GM12874 (cell line): ENCODE measurements at regions not wholly inside any gene's neighbourhood (a gene's known extent, or its start where the extent isn't known, plus 50 kb on each side); places are given as distances from the start of the nearest gene placed in this dataset.

Source experiments
- TF ChIP-seq, protein P1 (sequence below): IDR thresholded peaks from 2 replicates; pipeline ENCODE4 v1.5.1; 2011; ENCODE audit warnings: low read depth, mild to moderate bottlenecking, control low read depth, low read length, moderate library complexity; ENCODE audit not compliant: insufficient read depth

DNA sequence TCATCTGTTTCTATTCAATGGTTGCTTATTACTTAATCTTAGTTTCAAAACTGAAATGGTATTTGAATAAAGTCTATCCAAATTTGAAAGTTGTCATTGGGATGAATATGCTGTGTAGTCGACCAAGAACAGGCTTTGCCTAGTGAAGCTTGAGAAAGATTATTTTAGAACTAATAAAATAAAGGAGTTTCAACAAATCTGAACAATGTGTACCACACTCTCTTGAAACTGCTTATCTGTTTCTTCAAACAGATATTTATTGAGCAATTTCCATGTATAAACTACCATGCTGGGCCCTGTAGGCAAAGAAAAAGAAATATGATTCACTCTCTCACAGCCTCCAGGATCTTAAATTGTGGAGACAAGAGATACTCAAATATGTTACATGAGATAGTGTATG is 174.4 kb downstream of the OGFRL1 start:
- TF ChIP-seq, protein P1, sequence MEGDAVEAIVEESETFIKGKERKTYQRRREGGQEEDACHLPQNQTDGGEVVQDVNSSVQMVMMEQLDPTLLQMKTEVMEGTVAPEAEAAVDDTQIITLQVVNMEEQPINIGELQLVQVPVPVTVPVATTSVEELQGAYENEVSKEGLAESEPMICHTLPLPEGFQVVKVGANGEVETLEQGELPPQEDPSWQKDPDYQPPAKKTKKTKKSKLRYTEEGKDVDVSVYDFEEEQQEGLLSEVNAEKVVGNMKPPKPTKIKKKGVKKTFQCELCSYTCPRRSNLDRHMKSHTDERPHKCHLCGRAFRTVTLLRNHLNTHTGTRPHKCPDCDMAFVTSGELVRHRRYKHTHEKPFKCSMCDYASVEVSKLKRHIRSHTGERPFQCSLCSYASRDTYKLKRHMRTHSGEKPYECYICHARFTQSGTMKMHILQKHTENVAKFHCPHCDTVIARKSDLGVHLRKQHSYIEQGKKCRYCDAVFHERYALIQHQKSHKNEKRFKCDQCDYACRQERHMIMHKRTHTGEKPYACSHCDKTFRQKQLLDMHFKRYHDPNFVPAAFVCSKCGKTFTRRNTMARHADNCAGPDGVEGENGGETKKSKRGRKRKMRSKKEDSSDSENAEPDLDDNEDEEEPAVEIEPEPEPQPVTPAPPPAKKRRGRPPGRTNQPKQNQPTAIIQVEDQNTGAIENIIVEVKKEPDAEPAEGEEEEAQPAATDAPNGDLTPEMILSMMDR, result no peak

DNA sequence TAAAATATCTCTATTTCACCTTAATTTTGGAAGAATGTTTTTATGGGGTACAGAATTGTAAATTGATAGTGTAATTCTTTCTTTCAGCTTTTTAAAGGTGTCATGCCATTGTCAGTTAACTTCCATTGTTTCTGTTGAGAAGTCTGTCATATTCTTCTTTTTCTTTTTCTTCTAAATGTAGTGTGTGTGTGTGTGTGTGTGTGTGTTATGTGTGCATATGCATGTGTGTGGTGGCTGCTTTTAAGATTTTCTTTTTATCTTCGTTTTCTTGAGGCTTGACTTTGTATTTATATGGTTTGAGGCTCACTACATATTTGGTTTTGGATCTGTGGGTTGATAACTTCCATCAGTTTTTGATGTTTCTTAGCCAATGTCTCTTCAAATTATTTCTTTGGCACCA is 176.5 kb downstream of the OGFRL1 start:
- TF ChIP-seq, protein P1, result no peak

DNA sequence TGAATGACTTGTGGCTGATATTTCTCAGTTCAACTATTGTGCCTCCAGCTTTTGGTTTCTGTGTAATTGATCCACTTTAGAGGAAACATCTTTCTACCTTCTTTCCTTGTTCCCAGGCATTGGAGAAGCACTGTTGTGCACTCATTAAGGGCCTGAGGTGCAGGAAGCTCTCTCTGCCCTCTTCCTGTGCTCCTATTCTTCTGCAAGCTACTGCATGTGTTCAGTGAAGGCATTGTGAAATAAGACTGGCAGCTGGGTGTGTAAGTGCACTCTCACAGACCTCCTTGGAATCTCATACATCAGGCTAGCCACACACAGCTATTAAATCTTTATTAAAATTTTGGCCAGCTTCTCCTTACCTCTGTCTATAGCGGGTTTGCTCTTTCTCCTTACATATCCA is 177.8 kb downstream of the OGFRL1 start:
- TF ChIP-seq, protein P1, result no peak

DNA sequence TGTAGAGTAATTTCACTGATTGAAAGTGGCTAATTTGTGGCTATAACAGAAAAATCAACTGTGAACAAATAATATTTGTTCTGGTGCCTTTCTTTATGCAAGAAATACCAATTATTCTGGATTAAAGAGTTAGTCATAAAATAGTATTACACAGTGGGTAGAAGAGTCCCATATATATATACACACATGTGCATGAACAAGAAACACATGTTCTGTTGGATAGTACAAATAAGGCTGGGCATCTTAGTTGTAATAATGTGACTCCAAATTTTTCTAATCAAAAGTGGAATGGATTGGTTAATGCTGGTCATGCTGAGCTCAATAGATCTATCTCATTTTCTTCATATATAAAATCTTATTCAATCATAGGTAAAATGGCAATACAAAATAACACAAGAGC is 179.4 kb downstream of the OGFRL1 start:
- TF ChIP-seq, protein P1, result no peak

DNA sequence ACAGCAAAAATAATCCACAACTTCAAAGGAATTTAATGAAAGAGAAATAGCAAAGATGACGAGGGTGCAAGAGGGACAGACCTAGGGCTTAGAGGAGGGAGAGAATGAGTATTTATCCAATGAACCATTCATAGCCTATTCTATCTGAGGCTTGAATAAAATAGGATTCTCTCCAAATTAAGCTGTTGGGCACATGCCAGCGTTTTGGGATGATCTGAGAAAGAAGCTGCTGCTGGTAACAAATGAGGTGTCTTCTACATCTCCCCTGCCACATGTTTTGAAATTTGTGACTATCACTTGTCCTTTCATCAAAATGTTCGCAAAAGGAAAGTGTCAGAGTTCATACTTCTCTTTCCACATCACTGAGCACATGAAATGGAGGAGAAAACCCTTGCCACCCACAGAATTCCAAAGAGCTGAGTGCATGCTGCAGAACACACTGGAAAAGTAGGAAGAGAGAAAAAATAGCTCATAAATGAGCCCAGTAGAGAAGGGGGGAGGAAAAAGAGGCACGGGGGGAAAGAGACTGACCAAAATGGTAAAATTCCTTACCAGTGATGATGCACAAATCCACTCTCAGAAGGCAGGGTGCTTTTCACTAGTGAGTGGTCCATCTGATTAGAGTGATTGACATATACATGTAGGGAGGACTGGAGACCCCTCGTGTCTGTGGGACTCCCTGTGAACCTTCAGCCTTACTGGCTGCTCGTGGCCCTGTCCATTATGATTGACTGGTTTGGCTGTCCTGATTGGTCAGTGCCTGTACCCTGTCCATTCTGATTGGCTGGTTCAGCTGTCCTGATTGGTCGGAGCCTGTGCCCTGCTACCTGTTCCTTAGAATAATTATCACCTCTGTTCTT is 180.5 kb downstream of the OGFRL1 start:
- TF ChIP-seq, protein P1, result no peak

DNA sequence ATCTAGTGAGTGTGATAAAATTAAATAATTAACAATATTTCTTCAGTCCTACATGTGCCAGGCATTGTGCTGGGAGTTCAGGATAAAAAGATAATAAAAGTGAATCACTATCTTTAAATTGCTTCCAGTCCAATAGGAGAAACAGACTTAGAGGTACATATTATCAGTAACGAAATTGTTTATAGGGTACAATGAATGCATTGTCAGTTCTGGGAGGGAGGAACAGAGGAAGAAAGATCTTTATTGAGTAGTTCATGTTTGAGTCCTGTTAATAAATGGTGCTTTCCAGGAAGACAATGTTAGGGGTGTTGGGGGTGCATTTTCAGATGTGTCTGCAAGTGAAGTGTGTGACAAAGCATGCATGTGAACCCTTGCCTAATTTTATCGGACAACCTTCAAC is 183.1 kb downstream of the OGFRL1 start:
- TF ChIP-seq, protein P1, result no peak

DNA sequence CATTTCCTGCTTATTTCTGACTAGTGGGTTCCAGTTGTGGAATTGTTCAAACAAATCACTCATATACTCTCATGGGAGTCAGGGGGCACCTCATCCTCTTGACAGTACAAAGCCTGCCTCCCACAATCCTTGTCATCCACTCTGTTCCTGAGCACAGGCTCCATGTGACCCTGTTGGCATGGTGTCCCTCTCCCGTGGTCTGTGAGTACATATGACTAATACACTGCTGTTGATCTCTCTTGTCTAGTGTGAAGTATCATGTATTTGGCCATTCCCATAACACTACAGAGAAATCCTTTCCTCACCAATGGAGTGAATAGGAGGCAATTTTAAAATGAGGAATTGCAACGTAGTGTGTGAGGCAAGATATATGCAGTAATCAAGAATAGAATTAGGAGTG is 185.3 kb downstream of the OGFRL1 start:
- TF ChIP-seq, protein P1, result no peak
